ENCODE measurements at regions not wholly inside any gene's neighbourhood (a gene's known extent, or its start where the extent isn't known, plus 50 kb on each side); places are given as distances from the start of the nearest gene placed in this dataset.
"Not testable (repeated sequence)": the region's sequence is repeated elsewhere in the genome, so short reads cannot be mapped to it uniquely, and the experiment has no call there.

DNA sequence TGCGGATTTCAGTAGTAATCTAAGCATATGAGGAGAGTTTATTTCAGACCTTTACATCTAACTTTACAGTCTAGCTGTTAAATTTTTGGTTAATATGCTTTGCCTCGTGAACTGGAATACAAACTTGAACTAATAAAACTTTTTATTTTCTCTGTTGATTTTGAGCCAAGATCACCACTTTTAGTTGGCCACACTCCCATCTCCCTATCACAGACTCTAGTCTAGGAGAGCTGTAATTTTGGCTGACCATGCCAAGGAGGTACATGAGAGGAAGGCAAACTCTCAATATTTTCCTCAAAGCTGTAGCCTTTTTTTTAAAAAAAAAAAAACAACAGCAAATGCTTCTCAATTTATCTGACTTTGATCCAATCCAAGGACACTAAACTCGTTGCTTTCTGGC is 597.5 kb upstream of the PCDH7 start:
- no peak for DNase-seq (ENCODE audit: insufficient read length, low spot score)
- no peak for FAIRE-seq

DNA sequence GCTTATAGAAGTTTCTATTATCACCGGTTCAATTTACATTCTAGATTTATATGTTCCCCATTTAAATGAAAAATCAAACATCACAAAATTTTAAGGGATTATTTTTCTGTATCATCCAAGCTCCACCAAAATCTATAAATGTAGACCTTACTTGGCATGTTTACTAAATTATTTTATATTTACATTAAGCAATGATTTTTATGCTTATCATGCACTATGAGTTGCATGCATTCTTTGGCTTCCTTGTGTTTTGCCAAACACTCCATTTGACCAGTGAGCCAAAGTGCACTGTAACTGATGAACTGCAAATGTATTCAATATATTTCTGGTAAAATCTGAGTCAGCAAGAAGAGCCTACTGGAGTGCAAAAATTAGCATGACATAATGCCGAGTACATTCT is 595.5 kb upstream of the PCDH7 start:
- not testable (repeated sequence) for DNase-seq (ENCODE audit: insufficient read length, low spot score); FAIRE-seq

DNA sequence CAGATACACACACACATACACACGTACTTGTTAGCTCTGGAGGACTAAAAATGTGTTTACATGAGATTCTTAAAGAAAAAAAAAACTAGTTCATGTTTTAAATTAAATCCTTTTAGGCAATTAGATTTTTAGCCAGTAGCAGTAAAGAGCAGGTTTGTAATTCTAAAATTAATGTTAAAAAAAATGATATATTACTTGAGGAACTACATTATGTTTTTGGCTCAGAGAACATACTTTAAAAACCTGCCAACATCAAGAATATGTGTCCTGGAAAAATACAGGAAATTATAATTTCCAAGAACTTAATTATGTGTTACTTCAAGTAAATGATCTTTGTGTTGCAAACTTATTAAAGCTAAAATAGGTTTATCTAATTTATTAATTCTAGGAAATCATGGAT is 594.3 kb upstream of the PCDH7 start:
- FAIRE-seq (no peak), DNase-seq (ENCODE audit: insufficient read length, low spot score) (no peak)

DNA sequence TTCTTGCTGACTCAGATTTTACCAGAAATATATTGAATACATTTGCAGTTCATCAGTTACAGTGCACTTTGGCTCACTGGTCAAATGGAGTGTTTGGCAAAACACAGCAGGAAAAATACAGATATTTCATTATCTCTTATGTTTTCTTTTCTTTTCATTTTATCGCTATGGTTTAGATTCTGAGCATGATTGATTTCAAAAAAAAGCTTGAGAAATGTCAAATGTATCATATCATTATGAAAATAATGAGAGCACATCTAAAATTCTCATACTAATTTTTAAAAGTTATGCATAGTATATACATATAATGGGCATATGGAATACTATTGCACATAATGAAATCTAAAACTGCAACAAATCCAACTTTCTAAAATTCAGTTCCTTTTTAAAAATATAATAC is 593.8 kb upstream of the PCDH7 start:
- no peak for DNase-seq (ENCODE audit: insufficient read length, low spot score)
- no peak for FAIRE-seq

DNA sequence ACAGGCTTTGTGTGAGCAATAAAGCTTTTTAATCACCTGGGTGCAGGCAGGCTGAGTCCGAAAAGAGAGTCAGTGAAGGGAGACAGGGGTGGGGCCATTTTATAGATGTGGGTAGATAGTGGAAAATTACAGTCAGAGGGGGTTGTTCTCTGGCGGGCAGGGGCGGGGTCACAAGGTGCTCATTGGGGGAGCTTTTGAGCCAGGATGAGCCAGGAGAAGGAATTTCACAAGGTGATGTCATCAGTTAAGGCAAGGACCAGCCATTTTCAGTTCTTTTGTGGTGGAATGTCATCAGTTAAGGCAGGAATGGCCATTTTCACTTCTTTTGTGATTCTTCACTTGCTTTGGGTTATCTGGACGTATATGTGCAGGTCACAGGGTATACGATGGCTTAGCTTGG is 571.3 kb upstream of the PCDH7 start:
- FAIRE-seq; DNase-seq (ENCODE audit: insufficient read length, low spot score): not testable (repeated sequence)

DNA sequence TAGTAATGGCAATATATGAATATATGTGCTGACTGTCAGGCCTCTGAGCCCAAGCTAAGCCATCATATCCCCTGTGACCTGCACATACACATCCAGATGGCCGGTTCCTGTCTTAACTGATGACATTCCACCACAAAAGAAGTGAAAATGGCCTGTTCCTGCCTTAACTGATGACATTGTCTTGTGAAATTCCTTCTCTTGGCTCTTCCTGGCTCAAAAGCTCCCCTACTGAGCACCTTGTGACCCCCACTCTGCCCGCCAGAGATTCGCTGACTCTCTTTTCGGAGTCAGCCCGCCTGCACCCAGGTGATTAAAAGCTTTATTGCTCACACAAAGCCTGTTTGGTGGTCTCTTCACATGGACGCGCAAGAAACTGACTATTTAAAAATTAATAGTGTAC is 570.6 kb upstream of the PCDH7 start:
- DNase-seq (ENCODE audit: insufficient read length, low spot score); FAIRE-seq: not testable (repeated sequence)

DNA sequence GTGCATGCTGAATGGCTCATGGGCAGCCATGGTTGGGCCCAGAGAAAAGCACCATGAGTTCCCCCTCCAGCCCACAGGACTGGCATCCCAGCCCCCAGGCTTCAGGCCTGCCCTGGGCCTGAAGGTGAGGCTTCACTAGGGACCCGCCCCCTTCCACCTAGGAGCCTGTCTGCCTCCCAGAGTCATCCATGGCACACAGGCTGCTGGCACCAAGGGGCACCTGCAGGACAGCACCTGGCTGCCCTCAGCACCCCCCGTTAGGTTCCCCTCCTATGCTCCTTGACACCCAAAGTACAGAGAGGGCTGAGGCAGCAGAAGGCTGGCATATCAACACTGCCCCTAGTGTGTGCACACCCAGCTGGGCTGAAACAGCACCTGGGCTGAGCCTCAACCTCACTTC is 566.7 kb upstream of the PCDH7 start:
- FAIRE-seq (no peak), DNase-seq (ENCODE audit: insufficient read length, low spot score) (no peak)

DNA sequence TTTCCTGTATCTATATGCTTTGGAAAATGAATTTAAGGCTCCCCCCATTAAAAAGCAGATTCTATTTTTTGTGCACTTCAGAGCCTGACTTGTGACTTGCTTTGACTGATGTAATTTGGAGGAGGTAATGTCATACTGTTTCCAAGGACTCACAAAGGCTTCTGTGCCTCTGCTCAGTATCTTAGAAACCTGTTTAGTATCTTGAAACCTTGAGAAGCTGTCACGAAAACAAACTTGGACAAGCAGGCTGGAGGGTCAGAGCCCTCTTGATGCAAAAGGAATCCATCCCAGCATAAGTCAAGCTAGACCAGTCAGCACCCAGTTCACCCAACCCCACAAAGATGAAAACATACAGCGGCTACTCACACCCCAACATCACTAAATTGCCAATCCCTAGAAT is 560.0 kb upstream of the PCDH7 start:
- DNase-seq (ENCODE audit: insufficient read length, low spot score) (no peak), FAIRE-seq (no peak)

DNA sequence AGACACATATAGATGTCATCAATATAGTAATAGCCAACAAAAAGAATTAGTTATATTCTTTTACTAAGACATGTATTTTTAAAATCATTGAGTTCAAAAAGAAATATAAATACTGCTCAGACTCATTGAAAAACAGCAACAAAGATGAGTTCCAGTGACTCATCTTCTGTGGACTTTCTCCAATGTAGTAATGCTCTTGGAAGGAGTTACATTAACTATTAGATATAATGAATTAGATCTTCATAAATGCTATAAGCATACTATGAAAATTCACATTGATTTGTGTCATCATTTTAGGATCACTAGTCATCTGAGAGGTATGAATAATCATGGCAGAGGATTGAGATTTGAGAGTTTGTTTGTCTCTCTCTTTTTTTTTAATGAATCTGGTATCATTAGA is 547.8 kb upstream of the PCDH7 start:
- FAIRE-seq (no peak), DNase-seq (ENCODE audit: insufficient read length, low spot score) (no peak)

DNA sequence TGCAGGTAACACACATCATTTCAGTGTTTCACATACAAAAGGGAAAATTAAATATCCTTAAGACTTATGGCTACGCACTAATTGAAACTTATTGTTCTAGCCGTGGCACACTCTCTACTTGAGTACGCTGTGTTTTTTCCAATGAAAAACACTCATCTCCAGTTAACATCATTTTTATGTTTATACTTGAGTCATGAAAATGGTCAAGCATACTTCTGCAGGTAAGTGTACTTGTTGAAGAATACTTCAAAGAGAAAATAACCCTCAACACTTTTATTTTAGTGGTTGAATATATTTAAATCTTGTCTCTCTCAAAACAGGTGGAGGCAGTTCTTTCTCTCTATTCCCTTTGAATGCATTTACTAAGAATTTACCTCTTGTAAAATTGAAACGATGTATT is 538.7 kb upstream of the PCDH7 start:
- DNase-seq (ENCODE audit: insufficient read length, low spot score) (no peak), FAIRE-seq (no peak)

DNA sequence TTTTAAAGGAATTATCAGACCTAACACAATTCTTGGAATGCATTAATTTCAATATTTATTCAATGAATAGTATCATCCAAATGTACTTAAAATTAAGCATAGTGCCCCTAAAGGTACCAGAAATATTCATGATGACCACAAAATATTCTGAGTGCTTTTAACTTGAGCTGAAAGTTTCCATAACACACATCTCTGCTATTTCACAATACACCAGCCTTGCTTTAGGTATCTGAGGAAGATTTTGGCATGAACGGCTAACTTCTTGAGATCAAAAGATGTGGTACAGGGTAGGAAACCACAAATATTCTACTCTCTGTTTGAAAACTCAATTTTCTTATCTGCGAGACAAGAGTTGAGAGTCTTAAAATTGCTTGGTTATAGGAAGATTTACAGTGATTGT is 538.3 kb upstream of the PCDH7 start:
- DNase-seq (ENCODE audit: insufficient read length, low spot score) = no peak
- FAIRE-seq = no peak

DNA sequence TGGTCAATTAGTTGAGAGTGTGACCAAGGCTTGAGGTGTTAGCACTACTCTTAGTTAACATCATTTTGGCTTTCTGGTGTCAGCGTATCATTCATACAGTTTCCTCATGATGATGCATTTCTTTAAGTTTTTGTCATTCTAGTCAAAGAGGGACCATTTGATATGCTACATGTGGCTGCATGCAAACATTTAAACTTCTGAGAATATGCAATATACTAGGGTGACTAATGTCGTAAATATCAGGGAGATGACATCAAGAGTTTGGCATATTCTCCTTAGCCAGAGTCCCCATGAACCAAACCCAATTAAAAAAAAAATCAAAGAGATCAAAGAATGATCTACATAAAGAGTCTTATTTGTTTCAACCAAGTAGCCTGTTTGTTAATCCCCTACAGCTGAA is 537.4 kb upstream of the PCDH7 start:
- FAIRE-seq = no peak
- no peak for DNase-seq (ENCODE audit: insufficient read length, low spot score)

DNA sequence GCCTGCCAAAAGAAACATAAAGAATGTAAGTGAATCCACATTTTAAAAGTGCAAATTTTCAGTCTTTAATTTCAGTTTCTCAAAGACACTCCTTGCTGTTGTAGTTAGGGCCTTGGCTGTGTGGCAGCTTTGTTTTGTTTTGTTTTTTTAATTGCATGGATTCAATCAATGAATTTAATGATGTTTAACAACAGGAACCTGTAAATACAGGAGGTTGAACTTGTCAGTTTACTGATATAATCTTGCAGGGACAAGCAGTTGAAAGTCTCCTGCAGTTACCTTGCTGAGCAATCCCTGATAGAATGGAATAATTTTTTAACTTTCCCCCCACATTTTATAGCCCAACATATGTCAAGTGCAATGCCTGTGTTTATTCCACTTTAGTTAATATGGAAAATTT is 528.3 kb upstream of the PCDH7 start:
- DNase-seq (ENCODE audit: insufficient read length, low spot score) (no peak), FAIRE-seq (no peak)

DNA sequence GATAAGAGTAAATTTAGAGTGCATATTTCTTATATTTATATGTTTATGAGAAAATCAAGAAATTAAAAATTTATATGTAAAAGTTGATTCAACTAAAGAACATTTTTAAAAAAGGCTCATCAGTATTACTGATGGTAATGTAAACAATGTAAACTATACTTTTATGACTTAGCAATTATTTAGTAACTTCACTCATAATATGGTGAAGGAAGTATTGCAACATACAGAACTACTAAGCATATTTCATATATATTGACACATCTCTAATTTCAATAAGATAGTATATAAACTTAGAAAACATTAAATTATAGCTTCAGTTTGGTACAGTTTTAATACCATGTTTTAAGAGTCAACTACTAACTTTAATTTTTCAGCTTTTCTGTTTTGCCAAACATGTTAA is 512.8 kb upstream of the PCDH7 start:
- FAIRE-seq (no peak), DNase-seq (ENCODE audit: insufficient read length, low spot score) (no peak)

DNA sequence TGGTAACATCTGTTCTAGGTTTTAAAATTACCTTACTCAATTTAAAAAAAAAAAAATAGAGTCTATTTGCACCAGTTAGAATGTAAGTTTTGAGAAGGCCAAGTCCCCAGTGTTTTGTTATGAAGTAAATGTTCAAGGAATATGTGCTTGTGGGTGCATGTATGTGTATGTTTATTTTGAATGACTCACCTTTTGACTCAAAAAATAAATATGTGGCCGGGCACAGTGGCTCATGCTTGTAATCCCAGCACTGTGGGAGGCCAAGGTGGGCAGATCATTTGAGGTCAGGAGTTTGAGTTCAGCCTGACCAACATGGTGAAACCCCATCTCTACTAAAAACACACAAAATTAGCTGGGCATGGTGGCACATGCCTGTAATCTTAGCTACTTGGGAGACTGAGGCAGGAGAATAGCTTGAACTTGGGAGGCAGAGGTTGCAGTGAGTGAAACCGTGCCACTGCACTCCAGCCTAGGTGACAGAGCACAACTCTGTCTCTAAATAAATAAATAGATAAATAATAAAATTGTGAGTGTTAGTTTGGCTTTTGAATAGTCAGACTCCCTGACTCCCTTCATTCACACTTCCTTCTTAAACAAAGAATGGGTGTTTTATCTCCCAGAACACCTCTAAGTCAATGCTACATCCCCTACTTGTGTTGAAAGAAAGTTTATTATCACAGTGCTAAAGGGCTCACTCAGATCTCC is 511.3 kb upstream of the PCDH7 start:
- no peak for DNase-seq (ENCODE audit: insufficient read length, low spot score)

DNA sequence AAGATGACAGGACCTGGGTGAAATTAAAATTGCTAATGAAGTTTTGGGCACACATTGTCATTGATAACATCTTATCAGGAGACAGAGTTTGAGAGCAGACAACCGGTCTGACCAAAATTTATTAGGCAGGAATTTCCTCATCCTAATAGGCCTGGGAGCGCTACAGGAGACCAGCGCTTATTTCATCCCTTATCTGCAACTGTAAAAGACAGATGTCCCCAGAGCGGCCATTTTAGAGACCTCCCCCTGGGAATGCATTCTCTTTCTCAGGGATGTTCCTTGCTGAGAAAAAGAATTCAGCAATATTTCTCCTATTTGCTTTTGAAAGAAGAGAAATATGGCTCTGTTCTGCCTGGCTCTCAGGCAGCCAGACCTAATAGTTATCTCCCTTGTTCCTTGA is 504.2 kb upstream of the PCDH7 start:
- DNase-seq (ENCODE audit: insufficient read length, low spot score); FAIRE-seq: not testable (repeated sequence)

More for the DNA sequence above, 511.3 kb upstream of the PCDH7 start:
- no peak for FAIRE-seq

DNA sequence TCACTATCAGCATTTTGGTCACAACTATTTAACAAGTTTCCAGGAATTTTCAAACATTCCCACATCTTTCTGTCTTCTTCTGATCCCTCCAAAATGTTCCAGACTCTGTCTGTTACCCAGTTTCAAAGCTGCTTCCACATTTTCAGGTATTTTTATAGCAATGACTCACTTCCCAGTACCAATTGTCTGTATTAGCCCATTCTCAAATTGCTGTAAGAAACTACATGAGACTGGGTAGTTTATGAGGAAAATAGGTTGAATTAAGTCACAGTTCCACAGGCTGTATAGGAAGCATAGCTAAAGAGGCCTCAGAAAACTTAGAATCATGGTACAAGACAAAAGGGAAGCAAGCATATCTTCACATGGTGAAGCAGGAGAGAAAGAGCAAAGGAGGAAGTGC is 475.0 kb upstream of the PCDH7 start:
- FAIRE-seq = no peak
- DNase-seq (ENCODE audit: insufficient read length, low spot score) = no peak

DNA sequence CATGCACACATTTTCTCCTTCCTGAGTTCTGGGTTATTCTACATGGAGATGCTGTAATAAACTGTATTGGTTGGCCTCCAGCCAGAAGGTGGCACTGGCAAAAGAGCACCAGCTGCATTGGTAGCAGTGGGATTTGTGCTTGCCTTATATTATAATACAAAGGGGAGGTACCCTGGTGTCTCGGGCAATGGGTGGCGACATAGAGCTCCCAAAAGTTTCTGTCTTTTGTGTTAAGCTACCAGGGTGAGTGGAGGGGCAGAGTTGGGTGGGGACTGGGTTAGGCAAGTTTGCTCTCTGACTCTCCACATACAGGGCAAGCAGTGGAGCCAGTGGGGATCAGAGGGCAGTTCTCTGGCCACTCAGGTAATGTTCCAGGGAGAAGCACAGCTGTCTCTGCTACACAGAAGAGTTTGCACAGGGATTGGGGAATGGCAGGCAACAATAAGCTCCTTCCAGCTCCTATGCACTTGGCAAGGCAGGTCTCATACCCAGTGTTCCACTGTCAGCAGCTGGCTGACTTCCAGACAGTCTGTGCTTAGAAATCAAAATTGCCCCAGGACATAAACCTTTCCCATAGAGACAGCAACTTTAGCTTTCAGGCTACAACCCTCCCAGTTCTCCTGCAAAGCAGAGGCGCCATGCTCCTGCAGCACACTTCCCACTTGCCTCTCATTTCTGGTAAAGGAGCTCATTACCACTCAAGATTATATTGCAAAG is 463.9 kb upstream of the PCDH7 start:
- DNase-seq (ENCODE audit: insufficient read length, low spot score) (no peak), FAIRE-seq (no peak)

DNA sequence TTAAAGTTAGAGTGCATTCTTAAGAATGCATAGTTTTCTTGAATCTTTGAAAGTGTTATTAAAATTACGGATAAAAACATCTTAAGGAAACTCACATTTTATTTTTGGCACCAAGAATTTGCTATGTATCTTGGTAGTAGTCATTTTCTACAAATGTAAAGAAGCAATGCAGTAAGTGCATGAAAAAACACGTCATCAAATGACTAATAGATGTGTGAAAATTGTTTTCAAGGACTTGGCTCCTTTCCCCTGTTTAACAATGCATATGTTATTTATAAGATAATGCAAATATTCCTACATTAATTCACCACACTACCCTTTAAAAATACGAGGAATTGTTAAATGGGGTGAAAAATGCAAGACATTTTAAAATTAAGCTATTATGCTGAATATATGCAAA is 461.2 kb upstream of the PCDH7 start:
- no peak for FAIRE-seq
- no peak for DNase-seq (ENCODE audit: insufficient read length, low spot score)

DNA sequence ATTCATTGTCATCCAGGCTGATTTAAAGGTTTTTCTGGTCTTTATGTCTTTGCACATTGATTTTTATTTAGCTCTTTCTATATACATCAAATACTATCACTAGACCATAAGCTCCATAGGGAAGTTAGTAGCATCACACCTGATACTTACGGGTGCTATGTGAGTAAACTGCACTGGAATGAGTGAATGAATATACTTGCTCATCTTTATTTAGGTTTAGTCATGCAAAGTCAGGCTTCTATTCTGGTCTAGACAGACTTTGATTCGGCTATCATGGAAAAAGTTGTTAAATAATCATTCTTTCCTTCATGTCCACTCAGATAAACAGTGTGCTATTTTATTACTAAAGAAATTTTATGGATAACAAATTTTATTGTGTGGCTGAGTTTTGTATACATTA is 457.8 kb upstream of the PCDH7 start:
- no peak for FAIRE-seq
- DNase-seq (ENCODE audit: insufficient read length, low spot score) = no peak

DNA sequence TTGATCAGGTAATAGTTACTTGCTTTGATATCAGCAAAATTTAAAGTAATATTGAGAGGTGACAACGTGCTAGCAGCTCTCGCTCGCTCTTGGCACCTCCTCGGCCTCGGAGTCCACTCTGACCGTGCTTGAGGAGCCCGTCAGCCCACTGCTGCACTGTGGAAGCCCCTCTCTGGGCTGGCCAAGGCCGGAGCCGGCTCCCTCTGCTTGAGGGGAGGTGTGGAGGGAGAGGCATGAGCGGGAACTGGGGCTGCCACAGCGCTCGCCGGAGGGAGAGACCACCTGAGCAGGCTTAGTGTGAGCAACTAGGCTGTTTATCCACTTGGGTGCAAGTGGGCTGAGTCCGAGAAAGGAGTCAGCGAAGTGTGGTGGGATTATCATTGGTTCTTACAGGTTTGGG is 455.7 kb upstream of the PCDH7 start:
- DNase-seq (ENCODE audit: insufficient read length, low spot score) (no peak), FAIRE-seq (no peak)

DNA sequence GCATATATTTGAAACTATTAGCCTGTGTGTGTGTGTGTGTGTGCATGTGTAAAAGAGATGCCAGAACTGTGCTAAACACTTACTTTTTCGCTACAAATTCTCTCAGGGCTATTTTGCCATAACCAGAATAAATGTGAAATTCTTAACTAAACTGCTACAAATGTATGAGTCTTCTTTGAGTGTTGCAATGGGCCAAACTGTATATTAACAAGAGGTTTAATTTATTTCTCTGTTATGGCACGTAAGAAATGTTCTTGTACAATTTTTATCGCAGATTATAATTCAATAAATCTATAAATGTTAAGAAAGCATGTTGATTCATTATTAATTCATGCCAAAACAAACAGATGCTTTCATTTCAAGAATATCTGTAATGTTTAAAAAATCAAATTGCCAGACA is 454.5 kb upstream of the PCDH7 start:
- FAIRE-seq (no peak), DNase-seq (ENCODE audit: insufficient read length, low spot score) (no peak)

DNA sequence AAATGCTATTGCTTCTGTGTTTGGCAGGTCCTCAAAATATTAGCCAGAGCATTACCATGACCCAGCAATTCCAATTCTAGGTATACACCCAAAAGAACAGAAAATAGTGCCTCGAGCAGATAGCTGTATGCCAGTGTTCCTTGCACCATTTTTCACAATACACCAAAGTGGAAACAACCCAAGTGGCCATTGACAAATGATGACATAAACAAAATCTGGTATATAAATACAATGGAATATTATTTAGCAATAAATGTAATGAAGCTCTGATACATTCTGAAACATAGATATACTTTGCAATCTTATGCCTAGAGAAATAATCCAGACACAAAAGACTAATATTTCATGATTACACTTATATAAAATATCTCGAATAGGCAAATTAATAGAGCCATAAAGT is 451.8 kb upstream of the PCDH7 start:
- DNase-seq (ENCODE audit: insufficient read length, low spot score) (no peak), FAIRE-seq (no peak)
